ENCODE measurements at regions not wholly inside any gene's neighbourhood (a gene's known extent, or its start where the extent isn't known, plus 50 kb on each side); places are given as distances from the start of the nearest gene placed in this dataset.
"Not testable (repeated sequence)": the region's sequence is repeated elsewhere in the genome, so short reads cannot be mapped to it uniquely, and the experiment has no call there.

GRCh38 chr6:126873351-126873750 lies 245.1 kb upstream of the RSPO3 start:
- no peak overlapping the region for H3K4me3 ChIP-seq (ENCODE audit: low read length)
- H3K9ac ChIP-seq (ENCODE audit: low read depth, low read length) = no peak overlapping the region
- no peak overlapping the region for H3K27ac ChIP-seq (ENCODE audit: low read depth, low read length)
- H3K36me3 ChIP-seq (ENCODE audit: insufficient read depth, low read length) = no peaks in the 10 kb centered on the region
- no peaks in the 10 kb centered on the region for H3K27me3 ChIP-seq (ENCODE audit: insufficient read depth, low read length)
- no peaks in the 10 kb centered on the region for H3K9me3 ChIP-seq (ENCODE audit: insufficient read depth, low read depth, low read length)
- H3K4me1 ChIP-seq (ENCODE audit: insufficient read depth, low read length) = no peaks in the 10 kb centered on the region

DNA sequence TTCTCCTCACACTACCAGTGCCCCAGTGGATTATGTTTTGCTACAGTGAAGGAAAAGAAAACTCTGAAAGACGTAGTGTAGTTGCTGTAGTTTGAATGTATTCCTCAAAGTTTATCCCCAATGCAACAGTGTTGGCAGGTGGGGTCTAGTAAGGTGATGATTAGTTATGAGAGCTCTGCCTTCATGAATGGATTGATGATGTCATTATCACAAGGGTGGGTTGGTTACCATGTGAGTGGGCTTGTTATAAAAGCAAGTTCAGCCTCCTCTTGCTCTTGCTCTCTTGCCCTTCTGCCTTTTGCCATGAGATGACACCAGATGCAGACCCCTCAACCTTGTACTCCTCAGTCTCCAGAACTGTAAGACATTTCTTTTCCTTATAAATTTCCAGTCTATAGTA lies 244.7 kb upstream of the RSPO3 start:
- Histone ChIP-seq H3K27me3 (ENCODE audit: insufficient read depth, low read length) (no peaks in the 10 kb centered on the region), H3K27ac (ENCODE audit: low read depth, low read length) (no peak overlapping the region), H3K9me3 (ENCODE audit: insufficient read depth, low read depth, low read length) (no peaks in the 10 kb centered on the region), H3K36me3 (ENCODE audit: insufficient read depth, low read length) (no peaks in the 10 kb centered on the region), H3K4me3 (ENCODE audit: low read length) (no peak overlapping the region), H3K9ac (ENCODE audit: low read depth, low read length) (no peak overlapping the region), H3K4me1 (ENCODE audit: insufficient read depth, low read length) (no peaks in the 10 kb centered on the region)
- WGBS = 76% methylated on average over 1 of the region's 1 CpG

- Histone ChIP-seq H3K27me3 (ENCODE audit: insufficient read depth, low read length) (no peaks in the 10 kb centered on the region), H3K4me1 (ENCODE audit: insufficient read depth, low read length) (no peaks in the 10 kb centered on the region), H3K9ac (ENCODE audit: low read depth, low read length) (no peak overlapping the region), H3K36me3 (ENCODE audit: insufficient read depth, low read length) (no peaks in the 10 kb centered on the region), H3K4me3 (ENCODE audit: low read length) (no peak overlapping the region), H3K9me3 (ENCODE audit: insufficient read depth, low read depth, low read length) (no peaks in the 10 kb centered on the region), H3K27ac (ENCODE audit: low read depth, low read length) (no peak overlapping the region)
- WGBS = no CpG with 5 or more reads among the region's 1 CpG
Measured at GRCh38 chr6:126876446-126876845, 242.0 kb upstream of the RSPO3 start.

DNA sequence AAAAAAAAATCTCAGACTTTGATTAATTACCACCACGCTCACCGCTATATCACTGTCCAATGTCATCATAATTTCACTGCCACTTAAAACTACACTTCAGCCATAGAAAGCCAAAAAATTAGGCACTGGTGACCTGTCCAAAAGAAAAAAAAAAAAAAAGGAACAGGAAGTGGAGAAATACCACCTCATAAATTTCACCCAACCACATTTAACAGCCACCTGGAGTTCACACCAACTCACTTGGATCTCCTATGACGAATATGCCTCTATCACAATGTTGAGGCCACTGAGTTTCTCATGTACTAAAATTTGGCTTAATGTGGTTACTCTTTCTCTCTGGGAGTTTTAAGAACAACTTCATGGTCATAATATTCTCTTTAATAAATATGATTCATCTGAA lies 237.5 kb upstream of the RSPO3 start:
- WGBS = 98% methylated on average over 3 of the region's 3 CpGs
- Histone ChIP-seq H3K27me3 (ENCODE audit: insufficient read depth, low read length) (no peaks in the 10 kb centered on the region), H3K4me1 (ENCODE audit: insufficient read depth, low read length) (no peaks in the 10 kb centered on the region)

GRCh38 chr6:126886106-126886505 lies 232.4 kb upstream of the RSPO3 start:
- Histone ChIP-seq H3K4me3 (ENCODE audit: low read length) (no peak overlapping the region), H3K9ac (ENCODE audit: low read depth, low read length) (no peak overlapping the region), H3K27me3 (ENCODE audit: insufficient read depth, low read length) (no peaks in the 10 kb centered on the region), H3K36me3 (ENCODE audit: insufficient read depth, low read length) (no peaks in the 10 kb centered on the region), H3K9me3 (ENCODE audit: insufficient read depth, low read depth, low read length) (no peaks in the 10 kb centered on the region), H3K27ac (ENCODE audit: low read depth, low read length) (no peak overlapping the region), H3K4me1 (ENCODE audit: insufficient read depth, low read length) (no peaks in the 10 kb centered on the region)
- WGBS = 100% methylated on average over 1 of the region's 1 CpG

More for the DNA sequence above, 237.5 kb upstream of the RSPO3 start:
- Histone ChIP-seq H3K4me3 (ENCODE audit: low read length) (no peak overlapping the region), H3K9me3 (ENCODE audit: insufficient read depth, low read depth, low read length) (no peaks in the 10 kb centered on the region), H3K36me3 (ENCODE audit: insufficient read depth, low read length) (no peaks in the 10 kb centered on the region), H3K27ac (ENCODE audit: low read depth, low read length) (no peak overlapping the region), H3K9ac (ENCODE audit: low read depth, low read length) (no peak overlapping the region)

GRCh38 chr6:126888727-126889725 lies 229.4 kb upstream of the RSPO3 start:
- H3K27me3 ChIP-seq (ENCODE audit: insufficient read depth, low read length) = no peaks in the 10 kb centered on the region
- no peak overlapping the region for H3K9ac ChIP-seq (ENCODE audit: low read depth, low read length)
- H3K27ac ChIP-seq (ENCODE audit: low read depth, low read length) = no peak overlapping the region
- no peaks in the 10 kb centered on the region for H3K9me3 ChIP-seq (ENCODE audit: insufficient read depth, low read depth, low read length)
- H3K36me3 ChIP-seq (ENCODE audit: insufficient read depth, low read length) = no peaks in the 10 kb centered on the region
- 87% methylated on average over 3 of the region's 5 CpGs for WGBS
- H3K4me1 ChIP-seq (ENCODE audit: insufficient read depth, low read length) = no peaks in the 10 kb centered on the region
- H3K4me3 ChIP-seq (ENCODE audit: low read length) = no peak overlapping the region

GRCh38 chr6:126890055-126890454 lies 228.4 kb upstream of the RSPO3 start:
- H3K9me3 ChIP-seq (ENCODE audit: insufficient read depth, low read depth, low read length) = no peaks in the 10 kb centered on the region
- H3K9ac ChIP-seq (ENCODE audit: low read depth, low read length) = no peak overlapping the region
- H3K4me1 ChIP-seq (ENCODE audit: insufficient read depth, low read length) = no peaks in the 10 kb centered on the region
- H3K4me3 ChIP-seq (ENCODE audit: low read length) = no peak overlapping the region
- H3K27me3 ChIP-seq (ENCODE audit: insufficient read depth, low read length) = no peaks in the 10 kb centered on the region
- H3K36me3 ChIP-seq (ENCODE audit: insufficient read depth, low read length) = no peaks in the 10 kb centered on the region
- 94% methylated on average over 2 of the region's 2 CpGs for WGBS
- no peak overlapping the region for H3K27ac ChIP-seq (ENCODE audit: low read depth, low read length)

- H3K36me3 ChIP-seq (ENCODE audit: insufficient read depth, low read length) = no peaks in the 10 kb centered on the region
- no peaks in the 10 kb centered on the region for H3K27me3 ChIP-seq (ENCODE audit: insufficient read depth, low read length)
- WGBS = 100% methylated on average over 1 of the region's 1 CpG
- no peaks in the 10 kb centered on the region for H3K9me3 ChIP-seq (ENCODE audit: insufficient read depth, low read depth, low read length)
- H3K27ac ChIP-seq (ENCODE audit: low read depth, low read length) = no peak overlapping the region
- no peak overlapping the region for H3K9ac ChIP-seq (ENCODE audit: low read depth, low read length)
- H3K4me3 ChIP-seq (ENCODE audit: low read length) = no peak overlapping the region
- no peaks in the 10 kb centered on the region for H3K4me1 ChIP-seq (ENCODE audit: insufficient read depth, low read length)
Measured at GRCh38 chr6:126891158-126891557, 227.3 kb upstream of the RSPO3 start.

DNA sequence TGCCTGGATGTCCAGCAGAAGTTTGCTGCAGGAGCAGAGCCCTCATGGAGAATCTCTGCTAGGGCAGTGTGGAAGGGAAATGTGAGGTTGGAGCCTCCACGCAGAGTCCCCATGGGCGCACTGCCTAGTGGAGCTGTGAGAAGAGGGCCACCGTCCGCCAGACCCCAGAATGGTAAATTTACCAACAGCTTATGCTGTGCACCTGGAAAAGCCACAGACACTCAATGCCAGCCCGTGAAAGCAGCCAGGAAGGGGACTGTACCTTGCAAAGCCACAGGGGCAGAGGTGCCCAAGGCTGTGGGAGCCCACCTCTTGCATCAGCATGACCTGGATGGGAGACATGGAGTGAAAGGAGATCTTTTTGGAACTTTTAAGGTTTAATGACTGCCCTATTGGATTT lies 225.6 kb upstream of the RSPO3 start:
- H3K27me3 ChIP-seq (ENCODE audit: insufficient read depth, low read length); H3K4me3 ChIP-seq (ENCODE audit: low read length); H3K9me3 ChIP-seq (ENCODE audit: insufficient read depth, low read depth, low read length); H3K27ac ChIP-seq (ENCODE audit: low read depth, low read length); H3K9ac ChIP-seq (ENCODE audit: low read depth, low read length); H3K36me3 ChIP-seq (ENCODE audit: insufficient read depth, low read length); H3K4me1 ChIP-seq (ENCODE audit: insufficient read depth, low read length): not testable (repeated sequence)
- WGBS = 86% methylated on average over 5 of the region's 5 CpGs

DNA sequence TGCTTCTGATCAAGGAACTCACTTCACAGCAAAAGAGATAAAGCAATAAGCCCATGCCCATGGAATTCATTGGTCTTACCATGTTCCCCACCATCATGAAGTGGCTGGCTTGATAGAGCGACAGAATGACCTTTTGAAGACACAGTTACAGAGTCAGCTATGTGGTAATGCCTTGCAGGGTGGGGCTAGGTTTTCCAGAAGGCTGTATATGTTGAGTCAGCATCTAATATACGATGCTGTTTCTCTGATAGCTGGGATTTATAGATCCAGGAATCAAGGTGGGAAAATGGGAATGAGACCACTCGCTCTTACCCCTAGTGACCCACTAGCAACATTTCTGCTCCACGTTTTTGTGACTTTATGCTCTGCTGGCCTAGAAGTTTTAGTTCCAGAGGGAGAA lies 220.7 kb upstream of the RSPO3 start:
- Histone ChIP-seq H3K4me3 (ENCODE audit: low read length) (no peak overlapping the region), H3K4me1 (ENCODE audit: insufficient read depth, low read length) (no peaks in the 10 kb centered on the region)
- WGBS = 89% methylated on average over 4 of the region's 4 CpGs

GRCh38 chr6:126904176-126904575 lies 214.3 kb upstream of the RSPO3 start:
- Histone ChIP-seq H3K9me3 (ENCODE audit: insufficient read depth, low read depth, low read length) (no peaks in the 10 kb centered on the region), H3K9ac (ENCODE audit: low read depth, low read length) (no peak overlapping the region), H3K36me3 (ENCODE audit: insufficient read depth, low read length) (no peaks in the 10 kb centered on the region), H3K27ac (ENCODE audit: low read depth, low read length) (no peak overlapping the region), H3K4me3 (ENCODE audit: low read length) (no peak overlapping the region), H3K27me3 (ENCODE audit: insufficient read depth, low read length) (no peaks in the 10 kb centered on the region), H3K4me1 (ENCODE audit: insufficient read depth, low read length) (no peaks in the 10 kb centered on the region)
- WGBS = 91% methylated on average over 1 of the region's 1 CpG

More for the DNA sequence above, 220.7 kb upstream of the RSPO3 start:
- H3K9ac ChIP-seq (ENCODE audit: low read depth, low read length) = no peak overlapping the region
- no peaks in the 10 kb centered on the region for H3K27me3 ChIP-seq (ENCODE audit: insufficient read depth, low read length)
- no peaks in the 10 kb centered on the region for H3K9me3 ChIP-seq (ENCODE audit: insufficient read depth, low read depth, low read length)
- H3K36me3 ChIP-seq (ENCODE audit: insufficient read depth, low read length) = no peaks in the 10 kb centered on the region
- no peak overlapping the region for H3K27ac ChIP-seq (ENCODE audit: low read depth, low read length)

Measured in HUES64 (cell line).